Activated CD4-positive, alpha-beta T cell treated with anti-CD3 and anti-CD28 coated beads, Interleukin-2, amount 10 ng/mL, durations not matched to agents 7 days and 5 days (primary cell): ENCODE measurements at regions not wholly inside any gene's neighbourhood (a gene's known extent, or its start where the extent isn't known, plus 50 kb on each side); places are given as distances from the start of the nearest gene placed in this dataset.

ENCODE experiments used
- CTCF ChIA-PET: fragments of 350-600 bp; sonication (Branson Sonifier 250); formaldehyde crosslinking; loops from one replicate; lab custom pipeline; 2021; ENCODE audit warnings: antibody characterized with exemption; lab: Charles Lee
- POLR2A ChIA-PET: fragments of 350-600 bp; sonication (Branson Sonifier 250); formaldehyde crosslinking; loops from one replicate; lab custom pipeline; 2021; ENCODE audit warnings: antibody characterized with exemption; lab: Charles Lee
- DNase-seq: peaks from one replicate; pipeline ENCODE4 v3.0.0-alpha.2; 2020
- H3K27ac Mint-ChIP-seq: one replicate; pipeline ENCODE4 v1.8.0; 2021; ENCODE audit warnings: mild to moderate bottlenecking, moderate library complexity, mixed read lengths
- H3K27me3 Mint-ChIP-seq: one replicate; pipeline ENCODE4 v1.8.0; 2021; ENCODE audit warnings: mixed read lengths
- H3K36me3 Mint-ChIP-seq: one replicate; pipeline ENCODE4 v1.8.0; 2021; ENCODE audit warnings: low read depth, mixed read lengths
- H3K4me1 Mint-ChIP-seq: one replicate; pipeline ENCODE4 v1.8.0; 2021; ENCODE audit warnings: mixed read lengths
- H3K4me3 Mint-ChIP-seq: one replicate; pipeline ENCODE4 v1.8.0; 2021; ENCODE audit warnings: mild to moderate bottlenecking, moderate library complexity, mixed read lengths
- H3K9me3 Mint-ChIP-seq: one replicate; pipeline ENCODE4 v1.8.0; 2021; ENCODE audit warnings: mixed read lengths

DNA sequence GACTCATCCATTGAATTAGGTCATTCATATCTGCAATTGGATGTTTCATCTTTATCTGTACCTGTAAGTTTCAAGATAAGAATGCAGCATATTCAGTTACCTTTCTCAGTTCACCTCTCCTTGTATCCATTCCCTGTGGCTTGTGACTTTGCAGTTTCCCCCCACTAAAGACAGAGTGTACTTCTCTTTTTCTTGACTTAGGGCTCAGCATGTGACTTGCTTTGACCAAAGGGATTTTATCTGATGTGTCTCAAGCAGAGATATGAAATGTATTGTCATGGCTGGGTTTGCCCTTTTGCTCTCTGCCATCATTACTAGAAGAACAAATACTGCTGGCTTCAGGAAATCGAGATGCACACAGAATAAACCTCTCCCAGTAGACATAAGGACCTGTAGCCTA lies 754.8 kb downstream of the ADGRL2 start:
- no peaks in the 10 kb centered on the region for H3K36me3 Mint-ChIP-seq
- H3K4me3 Mint-ChIP-seq, result no peak overlapping the region
- H3K9me3 Mint-ChIP-seq, result no peaks in the 10 kb centered on the region
- ChIA-PET POLR2A (no interaction called here), CTCF (no interaction called here)
- no peak for DNase-seq
- H3K27me3 Mint-ChIP-seq, result no peaks in the 10 kb centered on the region
- no peaks in the 10 kb centered on the region for H3K4me1 Mint-ChIP-seq
- H3K27ac Mint-ChIP-seq, result no peak overlapping the region

DNA sequence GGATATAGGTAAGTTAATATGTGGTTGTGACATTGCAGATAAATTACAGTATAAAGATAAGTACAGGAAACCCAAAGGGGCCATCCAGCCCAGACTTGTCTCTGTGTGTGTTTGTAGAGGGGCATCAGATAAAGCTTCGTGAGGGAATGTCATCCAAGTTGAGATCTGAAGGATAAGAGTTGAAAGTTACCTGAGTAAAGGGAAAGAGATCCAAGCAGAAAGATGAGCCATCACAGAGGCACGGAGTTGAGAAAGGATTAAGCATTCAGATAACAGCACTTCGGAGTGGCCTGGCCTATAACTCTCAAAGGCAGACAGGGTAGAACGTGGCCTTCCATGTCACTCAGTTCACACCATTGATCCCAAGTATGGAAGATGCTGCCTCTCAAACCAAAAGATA lies 749.1 kb downstream of the ADGRL2 start:
- CTCF ChIA-PET, result no interaction called here
- Mint-ChIP-seq H3K9me3 (no peaks in the 10 kb centered on the region), H3K27me3 (no peaks in the 10 kb centered on the region), H3K27ac (no peak overlapping the region), H3K4me1 (no peaks in the 10 kb centered on the region), H3K36me3 (no peaks in the 10 kb centered on the region), H3K4me3 (no peak overlapping the region)
- POLR2A ChIA-PET, result no interaction called here
- DNase-seq, result no peak

DNA sequence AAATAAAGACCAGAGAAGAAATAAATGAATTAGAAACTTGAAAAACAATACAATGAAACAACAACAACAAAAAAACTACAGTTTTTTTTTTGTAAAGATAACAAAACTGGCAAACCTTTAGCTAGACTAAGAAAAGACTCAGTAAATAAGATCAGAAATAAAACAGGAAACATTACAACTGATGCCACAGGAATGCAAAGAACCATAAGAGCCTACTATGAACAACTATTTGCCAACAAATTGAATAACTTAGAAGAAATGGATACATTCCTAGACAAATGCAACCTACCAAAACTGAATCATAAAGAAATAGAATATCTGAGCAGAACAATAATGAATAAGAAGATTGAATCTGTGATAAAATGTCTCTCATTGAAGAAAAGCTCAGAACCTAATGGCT lies 742.0 kb downstream of the ADGRL2 start:
- POLR2A ChIA-PET, result no interaction called here
- no peak overlapping the region for H3K27ac Mint-ChIP-seq
- no peaks in the 10 kb centered on the region for H3K36me3 Mint-ChIP-seq
- H3K27me3 Mint-ChIP-seq, result no peaks in the 10 kb centered on the region
- DNase-seq, result no peak
- H3K9me3 Mint-ChIP-seq, result peaks cover 6% of the 10 kb centered on the region
- H3K4me1 Mint-ChIP-seq, result no peaks in the 10 kb centered on the region
- H3K4me3 Mint-ChIP-seq, result no peak overlapping the region
- CTCF ChIA-PET, result no interaction called here

DNA sequence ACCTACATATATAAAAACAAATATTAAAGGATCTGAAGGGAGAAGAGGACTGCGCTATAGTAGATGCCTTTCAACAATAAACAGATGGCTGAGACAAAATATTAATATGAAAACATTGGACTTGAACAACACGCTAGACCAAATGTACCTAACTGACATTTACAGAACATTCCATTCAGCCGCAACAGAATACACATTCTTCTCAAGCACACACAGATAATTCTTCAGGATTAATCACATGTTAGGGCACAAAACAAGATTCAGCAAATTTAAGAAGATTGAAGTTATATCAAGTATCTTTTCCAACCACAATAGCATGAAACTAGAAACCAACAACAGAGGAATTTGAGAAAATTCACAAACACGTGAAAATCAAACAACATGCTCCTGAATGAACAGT lies 741.4 kb downstream of the ADGRL2 start:
- ChIA-PET CTCF (no interaction called here), POLR2A (no interaction called here)
- H3K9me3 Mint-ChIP-seq, result peaks cover 6% of the 10 kb centered on the region
- no peak overlapping the region for H3K27ac Mint-ChIP-seq
- H3K4me3 Mint-ChIP-seq, result no peak overlapping the region
- H3K4me1 Mint-ChIP-seq, result no peaks in the 10 kb centered on the region
- H3K27me3 Mint-ChIP-seq, result no peaks in the 10 kb centered on the region
- no peaks in the 10 kb centered on the region for H3K36me3 Mint-ChIP-seq
- no peak for DNase-seq

DNA sequence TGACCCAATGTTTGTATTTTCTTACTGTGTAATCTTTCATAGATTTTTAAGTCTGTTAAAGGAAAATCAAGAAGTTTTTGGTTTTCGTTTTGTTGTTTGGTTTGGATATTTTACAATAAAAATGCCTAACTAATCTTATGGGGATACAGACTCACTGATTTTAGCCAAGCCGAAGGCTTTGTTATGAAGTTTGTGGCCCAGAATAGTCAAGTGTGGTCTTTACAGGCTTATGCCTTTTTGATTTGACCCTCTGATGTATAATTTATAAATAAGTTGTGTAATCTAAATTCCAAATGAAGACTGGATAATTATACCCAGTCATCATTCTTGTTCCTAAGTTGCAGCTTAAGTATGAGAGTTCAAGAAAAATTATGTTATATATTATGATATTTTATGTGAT lies 739.3 kb downstream of the ADGRL2 start:
- no peak overlapping the region for H3K4me3 Mint-ChIP-seq

DNA sequence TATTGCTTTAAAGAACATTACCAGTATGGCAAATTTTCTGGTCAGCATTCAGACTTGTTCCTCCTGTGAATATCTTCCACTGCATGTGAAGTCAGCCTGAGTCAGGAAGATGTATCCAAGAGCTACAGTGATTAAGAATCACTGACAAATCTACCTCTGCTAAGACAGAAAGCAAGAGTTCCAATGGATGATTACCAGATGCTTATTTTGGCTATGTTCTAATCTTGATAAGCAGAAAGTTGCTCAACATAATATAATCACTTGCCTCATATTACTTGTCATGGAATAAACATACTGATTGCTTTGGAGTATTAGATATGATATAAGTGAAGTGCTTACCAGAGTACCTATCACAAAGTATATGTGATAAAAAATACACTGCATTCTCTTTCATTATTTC lies 738.1 kb downstream of the ADGRL2 start:
- H3K9me3 Mint-ChIP-seq, result peaks cover 6% of the 10 kb centered on the region
- no peaks in the 10 kb centered on the region for H3K36me3 Mint-ChIP-seq

More for the DNA sequence above, 739.3 kb downstream of the ADGRL2 start:
- no peak for DNase-seq
- Mint-ChIP-seq H3K9me3 (peaks cover 6% of the 10 kb centered on the region), H3K36me3 (no peaks in the 10 kb centered on the region), H3K27me3 (no peaks in the 10 kb centered on the region), H3K4me1 (no peaks in the 10 kb centered on the region), H3K27ac (no peak overlapping the region)
- ChIA-PET POLR2A (no interaction called here), CTCF (no interaction called here)

DNA sequence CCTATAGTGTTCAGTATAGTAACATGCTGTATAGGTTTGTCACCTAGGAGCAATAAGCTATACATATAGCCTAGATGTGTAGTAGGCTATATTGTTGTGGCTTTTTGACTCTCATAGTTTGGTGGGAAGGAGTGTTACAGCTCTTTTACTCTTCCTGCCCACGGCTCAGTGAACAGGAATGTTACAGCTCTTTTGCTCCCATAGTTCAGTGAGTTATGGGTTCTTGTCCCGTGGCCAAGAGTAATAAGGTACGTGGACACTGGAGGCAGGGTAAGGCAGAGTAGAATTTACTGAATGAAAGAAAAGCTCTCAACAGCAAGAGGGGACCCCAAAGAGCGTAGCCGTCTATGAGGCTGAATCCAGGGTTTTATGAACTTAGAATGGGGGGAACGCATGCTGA lies 734.3 kb downstream of the ADGRL2 start:
- no peak overlapping the region for H3K4me3 Mint-ChIP-seq
- H3K4me1 Mint-ChIP-seq, result no peaks in the 10 kb centered on the region
- CTCF ChIA-PET, result interaction anchor here (0.5 kb wide), 1 partner anchor 1767 kb away, joined by 3 read pairs; no protein-coding TSS in a partner anchor
- POLR2A ChIA-PET, result no interaction called here
- DNase-seq, result no peak
- no peaks in the 10 kb centered on the region for H3K9me3 Mint-ChIP-seq
- H3K27ac Mint-ChIP-seq, result no peak overlapping the region
- no peaks in the 10 kb centered on the region for H3K36me3 Mint-ChIP-seq
- H3K27me3 Mint-ChIP-seq, result no peaks in the 10 kb centered on the region

More for the DNA sequence above, 738.1 kb downstream of the ADGRL2 start:
- no peaks in the 10 kb centered on the region for H3K4me1 Mint-ChIP-seq
- ChIA-PET POLR2A (no interaction called here), CTCF (no interaction called here)
- no peaks in the 10 kb centered on the region for H3K27me3 Mint-ChIP-seq
- H3K27ac Mint-ChIP-seq, result no peak overlapping the region
- DNase-seq, result no peak
- H3K4me3 Mint-ChIP-seq, result no peak overlapping the region

DNA sequence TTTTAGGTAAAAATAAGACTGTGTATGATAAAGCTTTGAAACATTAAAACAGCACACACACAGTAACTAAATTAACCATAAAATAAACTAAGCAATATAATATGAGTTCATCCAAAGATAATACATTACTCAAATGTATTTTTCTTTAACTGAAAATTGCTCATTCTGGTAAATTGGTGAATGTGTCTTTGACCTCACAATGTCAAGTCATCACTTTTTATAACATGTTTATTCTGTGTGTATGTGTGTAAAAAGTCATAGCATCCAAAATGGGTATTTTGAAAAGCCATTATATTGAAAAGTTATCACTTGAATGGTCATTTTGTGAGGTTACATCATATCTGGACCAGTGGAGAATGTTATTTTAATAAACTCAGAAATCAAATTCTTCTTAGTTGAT lies 724.6 kb downstream of the ADGRL2 start:
- ChIA-PET CTCF (no interaction called here), POLR2A (no interaction called here)
- no peaks in the 10 kb centered on the region for H3K4me1 Mint-ChIP-seq
- no peak for DNase-seq
- H3K27ac Mint-ChIP-seq, result no peak overlapping the region
- H3K27me3 Mint-ChIP-seq, result no peaks in the 10 kb centered on the region
- no peak overlapping the region for H3K4me3 Mint-ChIP-seq
- H3K9me3 Mint-ChIP-seq, result no peaks in the 10 kb centered on the region
- no peaks in the 10 kb centered on the region for H3K36me3 Mint-ChIP-seq

DNA sequence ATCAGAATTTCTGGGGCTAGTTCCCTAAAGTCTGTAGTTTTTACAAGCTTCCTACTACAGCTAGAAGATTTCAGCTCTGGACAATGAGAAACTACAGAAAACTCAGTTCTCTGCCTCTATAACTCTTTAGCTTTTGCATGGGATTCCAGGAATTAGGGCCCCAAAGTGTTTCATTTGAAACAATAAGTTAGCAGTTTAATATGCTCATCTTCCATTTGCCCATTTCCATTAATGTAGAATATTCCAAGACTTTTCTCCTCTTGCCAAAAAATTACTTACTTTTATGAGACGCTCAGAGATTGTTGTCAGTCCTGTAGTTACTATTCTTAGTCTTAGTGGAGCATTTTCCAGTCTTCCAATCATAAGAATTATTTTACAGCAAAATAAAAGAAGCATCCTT lies 719.9 kb downstream of the ADGRL2 start:
- H3K9me3 Mint-ChIP-seq, result no peaks in the 10 kb centered on the region
- no peaks in the 10 kb centered on the region for H3K4me1 Mint-ChIP-seq
- no peaks in the 10 kb centered on the region for H3K36me3 Mint-ChIP-seq
- no peaks in the 10 kb centered on the region for H3K27me3 Mint-ChIP-seq
- POLR2A ChIA-PET, result no interaction called here
- H3K27ac Mint-ChIP-seq, result no peak overlapping the region
- DNase-seq, result no peak
- H3K4me3 Mint-ChIP-seq, result no peak overlapping the region
- CTCF ChIA-PET, result no interaction called here

DNA sequence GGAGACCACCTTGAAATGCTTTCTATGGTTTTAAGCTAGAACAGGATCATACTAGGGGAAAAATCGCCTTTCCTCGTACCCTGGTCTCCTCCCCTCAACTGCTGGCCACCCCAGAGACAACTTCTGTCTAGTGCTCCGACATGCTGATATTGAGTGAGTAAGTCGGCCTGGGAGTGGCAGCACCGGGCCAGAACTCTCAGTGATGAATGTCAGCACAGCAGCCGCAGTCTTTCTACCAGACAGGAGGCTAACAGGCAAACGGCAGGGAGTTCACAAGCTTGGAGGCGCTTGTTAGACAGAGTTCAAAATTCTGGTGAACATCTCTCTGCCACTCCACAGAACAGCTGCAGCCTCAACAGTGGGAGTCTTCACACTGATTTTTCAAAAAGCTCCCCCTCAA lies 716.9 kb downstream of the ADGRL2 start:
- Mint-ChIP-seq H3K27me3 (no peaks in the 10 kb centered on the region), H3K36me3 (no peaks in the 10 kb centered on the region), H3K4me3 (no peak overlapping the region), H3K9me3 (no peaks in the 10 kb centered on the region), H3K4me1 (no peaks in the 10 kb centered on the region), H3K27ac (no peak overlapping the region)
- POLR2A ChIA-PET, result no interaction called here
- DNase-seq, result no peak
- CTCF ChIA-PET, result no interaction called here

DNA sequence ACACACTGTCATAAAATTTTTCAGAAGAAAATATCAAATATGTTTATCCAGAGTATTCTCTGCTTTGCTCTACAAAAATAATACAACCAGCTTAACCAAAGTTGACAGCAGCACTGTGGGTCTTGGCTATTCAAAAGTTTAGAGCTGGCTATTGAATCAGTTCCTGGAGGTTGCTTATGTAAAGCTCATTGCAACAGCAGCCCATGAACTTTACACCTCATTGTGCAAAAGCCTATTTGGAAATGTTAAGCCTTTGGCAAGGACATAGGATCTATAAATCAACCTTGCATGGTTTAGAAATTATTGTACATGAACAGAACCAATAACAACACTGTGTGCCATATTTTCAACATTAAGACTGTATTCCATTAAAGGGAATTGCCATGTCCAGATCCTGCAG lies 714.9 kb downstream of the ADGRL2 start:
- no peaks in the 10 kb centered on the region for H3K9me3 Mint-ChIP-seq
- ChIA-PET POLR2A (no interaction called here), CTCF (no interaction called here)
- H3K4me1 Mint-ChIP-seq, result no peaks in the 10 kb centered on the region
- no peak overlapping the region for H3K4me3 Mint-ChIP-seq
- H3K27ac Mint-ChIP-seq, result no peak overlapping the region
- H3K36me3 Mint-ChIP-seq, result no peaks in the 10 kb centered on the region
- no peak for DNase-seq
- H3K27me3 Mint-ChIP-seq, result no peaks in the 10 kb centered on the region

DNA sequence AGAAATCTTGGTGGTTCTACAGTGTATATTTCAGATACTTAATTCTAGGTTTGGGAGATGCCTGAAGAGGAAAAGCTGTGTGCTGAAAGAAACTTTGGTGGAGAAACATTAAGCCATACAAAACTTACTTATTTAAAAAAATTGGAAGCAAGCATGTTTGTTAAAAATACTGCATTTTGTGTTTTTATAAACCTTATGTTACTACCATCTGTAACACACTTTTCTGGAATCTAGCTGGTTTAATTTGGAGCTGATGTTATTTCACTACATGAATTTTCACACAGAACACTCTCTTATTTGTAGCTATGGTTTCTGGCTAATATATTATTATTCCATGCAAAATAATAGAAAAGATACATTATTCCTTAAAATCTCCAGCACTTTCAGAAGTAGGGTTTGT lies 710.7 kb downstream of the ADGRL2 start:
- CTCF ChIA-PET, result interaction anchor here (0.7 kb wide), 1 partner anchor 1169 kb away, joined by 3 read pairs; no protein-coding TSS in a partner anchor
- H3K36me3 Mint-ChIP-seq, result no peaks in the 10 kb centered on the region
- H3K9me3 Mint-ChIP-seq, result no peaks in the 10 kb centered on the region

DNA sequence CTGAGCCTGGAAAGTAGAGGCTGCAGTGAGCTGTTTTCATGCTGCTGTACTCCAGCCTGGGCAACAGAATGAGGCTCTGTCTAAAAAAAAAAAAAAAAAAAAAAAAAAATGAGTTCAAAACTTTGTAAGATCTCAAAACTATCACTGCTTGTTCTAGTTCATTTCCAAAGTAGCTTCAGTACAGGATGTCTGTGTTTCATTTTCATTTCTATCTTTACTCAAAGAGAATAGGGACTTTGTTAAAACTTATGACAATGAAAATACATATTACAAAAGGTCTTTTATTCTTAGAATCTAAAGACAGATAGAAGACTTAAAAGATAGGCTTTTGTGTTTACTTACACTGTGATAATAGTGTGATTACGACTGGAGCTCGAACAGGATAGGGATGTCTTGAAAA lies 709.7 kb downstream of the ADGRL2 start:
- no peaks in the 10 kb centered on the region for H3K27me3 Mint-ChIP-seq
- H3K36me3 Mint-ChIP-seq, result no peaks in the 10 kb centered on the region
- DNase-seq, result no peak
- H3K4me3 Mint-ChIP-seq, result no peak overlapping the region
- CTCF ChIA-PET, result no interaction called here
- H3K27ac Mint-ChIP-seq, result no peak overlapping the region
- no peaks in the 10 kb centered on the region for H3K4me1 Mint-ChIP-seq
- H3K9me3 Mint-ChIP-seq, result no peaks in the 10 kb centered on the region
- POLR2A ChIA-PET, result no interaction called here

More for the DNA sequence above, 710.7 kb downstream of the ADGRL2 start:
- Mint-ChIP-seq H3K27me3 (no peaks in the 10 kb centered on the region), H3K27ac (no peak overlapping the region), H3K4me1 (no peaks in the 10 kb centered on the region), H3K4me3 (no peak overlapping the region)
- POLR2A ChIA-PET, result no interaction called here
- no peak for DNase-seq

DNA sequence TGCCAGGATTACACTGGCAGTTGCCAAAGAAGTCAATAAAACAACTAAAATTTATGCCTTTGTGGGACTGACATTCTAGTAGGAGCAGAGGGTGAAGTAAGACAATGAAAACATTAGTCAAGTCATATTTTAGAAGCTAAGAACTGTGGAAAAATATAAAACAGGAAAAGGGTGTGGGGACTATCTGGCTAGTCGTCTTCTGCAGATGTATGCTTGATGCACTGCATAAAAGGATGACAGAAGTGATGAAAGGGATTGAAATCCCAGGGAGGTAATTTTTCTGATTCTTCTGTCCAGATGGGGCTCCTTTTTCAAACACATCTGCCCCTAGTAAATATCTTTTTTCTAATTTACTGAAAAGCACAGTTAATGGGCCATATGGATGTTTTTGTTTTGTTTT lies 706.3 kb downstream of the ADGRL2 start:
- POLR2A ChIA-PET, result no interaction called here
- Mint-ChIP-seq H3K4me3 (no peak overlapping the region), H3K4me1 (no peaks in the 10 kb centered on the region), H3K27ac (no peak overlapping the region), H3K36me3 (no peaks in the 10 kb centered on the region), H3K27me3 (no peaks in the 10 kb centered on the region), H3K9me3 (no peaks in the 10 kb centered on the region)
- CTCF ChIA-PET, result no interaction called here
- no peak for DNase-seq
